ENCODE measurements at regions not wholly inside any gene's neighbourhood (a gene's known extent, or its start where the extent isn't known, plus 50 kb on each side); places are given as distances from the start of the nearest gene placed in this dataset.

DNA sequence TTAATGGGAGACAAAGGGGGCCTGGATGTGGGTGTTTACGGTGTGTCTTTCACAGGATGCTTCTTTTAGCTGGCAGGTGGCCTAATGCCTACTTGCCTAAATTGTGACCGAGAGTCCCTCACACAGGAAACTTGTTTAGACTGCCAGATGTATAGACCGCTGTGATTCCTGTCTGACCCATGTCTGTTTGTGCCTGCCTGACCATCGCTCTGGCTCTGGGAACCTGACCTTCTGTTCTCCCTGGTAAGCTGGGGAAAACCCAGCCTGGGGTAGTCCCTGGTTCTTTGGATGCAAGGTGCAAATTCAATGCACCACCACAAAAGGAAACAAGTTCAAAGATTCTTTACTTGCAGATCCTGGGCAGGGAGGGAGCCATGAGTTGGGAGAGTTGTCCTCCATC lies 68.4 kb downstream of the DMRTA2 start:
- in situ Hi-C loops (cut with MboI) (loop anchor here (25.0 kb wide), 1 partner anchor 707 kb away; no protein-coding TSS in a partner anchor), intact Hi-C loops (cut with micrococcal nuclease; ENCODE audit: unreplicated experiment) (no loop called here)
- TF ChIP-seq LARP7 (IDR thresholded peaks at IDR 0.05) (no peak), POLR2AphosphoS2 (IDR thresholded peaks at IDR 0.05; ENCODE audit: low read depth, low read length) (no peak), YBX1 (IDR thresholded peaks at IDR 0.05) (no peak), HDAC6 (IDR thresholded peaks at IDR 0.05; ENCODE audit: unreplicated experiment) (no peak), RAD51 (IDR thresholded peaks at IDR 0.05) (no peak), DPF2 (IDR thresholded peaks at IDR 0.05) (no peak)
- Histone ChIP-seq H2AFZ (ENCODE audit: control insufficient read depth, low read depth, low read length) (no peak overlapping the region), H3K79me2 (ENCODE audit: control insufficient read depth, insufficient read depth, low read length) (no peaks in the 10 kb centered on the region), H4K20me1 (ENCODE audit: control insufficient read depth, insufficient read depth) (no peaks in the 10 kb centered on the region), H3K9ac (ENCODE audit: control insufficient read depth, insufficient read depth, low read length) (no peak overlapping the region), H3K9me3 (replicated peaks; ENCODE audit: control insufficient read depth, insufficient read depth, low read length) (no peaks in the 10 kb centered on the region; the same call in 2 of the 3 replicates), H3K4me3 (no peak overlapping the region), H3K27ac (ENCODE audit: control insufficient read depth, insufficient read depth) (no peak overlapping the region), H3K27me3 (replicated peaks in 1 of 2; ENCODE audit: control insufficient read depth in 2 of 2, insufficient read depth in 2 of 2, low read length in 1 of 2) (no peaks in the 10 kb centered on the region), H3K36me3 (ENCODE audit: control insufficient read depth in 2 of 2, insufficient read depth in 2 of 2, low read length in 1 of 2) (no peaks in the 10 kb centered on the region), H3K4me2 (ENCODE audit: control insufficient read depth, insufficient read depth) (no peak overlapping the region), H3K4me1 (ENCODE audit: control insufficient read depth, insufficient read depth, low read length) (no peaks in the 10 kb centered on the region)
- no TSS peak for BruUV-seq (replicated peaks)
- 23% methylated on average over 4 of the region's 4 CpGs for WGBS (ENCODE audit: insufficient coverage, insufficient replicate concordance, low lambda C conversion rate, missing lambda C conversion rate)
- ATAC-seq (no peak), DNase-seq (ENCODE audit: low read depth, low spot score) (no peak), FAIRE-seq (no peak)
- CTCF ChIA-PET: no interaction called here
- RAD21 ChIA-PET (ENCODE audit: unreplicated experiment): no interaction called here
- SMC1A ChIA-PET (ENCODE audit: uncharacterized antibody, unreplicated experiment): no interaction called here
- POLR2A ChIA-PET: no interaction called here

DNA sequence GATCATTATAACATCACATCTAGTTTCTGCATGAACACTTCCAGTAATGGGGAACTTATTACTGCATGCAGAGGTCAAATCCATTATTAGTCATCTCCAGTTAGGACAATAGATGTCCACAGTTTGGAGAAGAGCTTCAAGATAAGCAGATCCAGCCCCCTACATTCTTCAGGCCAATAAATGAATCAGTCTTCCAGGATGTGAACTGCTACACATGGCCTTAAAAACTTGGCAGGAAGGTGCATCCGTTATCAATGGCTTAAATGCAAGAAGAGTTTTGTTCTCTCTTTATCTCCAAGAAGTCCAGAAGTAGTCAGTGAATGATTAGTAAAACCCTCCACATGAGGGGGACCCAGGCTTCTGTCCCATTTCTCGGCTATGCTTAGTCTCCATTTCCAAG lies 70.8 kb downstream of the DMRTA2 start:
- no TSS peak for BruUV-seq (replicated peaks)
- POLR2A ChIA-PET: no interaction called here
- H3K4me2 ChIP-seq (ENCODE audit: control insufficient read depth, insufficient read depth): no peak overlapping the region
- H3K79me2 ChIP-seq (ENCODE audit: control insufficient read depth, insufficient read depth, low read length): no peaks in the 10 kb centered on the region
- DNase-seq (ENCODE audit: low read depth, low spot score): no peak
- no peak overlapping the region for H3K4me3 ChIP-seq
- no peaks in the 10 kb centered on the region for H4K20me1 ChIP-seq (ENCODE audit: control insufficient read depth, insufficient read depth)
- H2AFZ ChIP-seq (ENCODE audit: control insufficient read depth, low read depth, low read length): no peak overlapping the region
- H3K9me3 ChIP-seq (replicated peaks; ENCODE audit: control insufficient read depth, insufficient read depth, low read length): no peaks in the 10 kb centered on the region; the same call in 2 of the 3 replicates
- no peak overlapping the region for H3K9ac ChIP-seq (ENCODE audit: control insufficient read depth, insufficient read depth, low read length)
- intact Hi-C loops (cut with micrococcal nuclease; ENCODE audit: unreplicated experiment) (no loop called here), in situ Hi-C loops (cut with MboI) (loop anchor here (25.0 kb wide), 1 partner anchor 710 kb away; no protein-coding TSS in a partner anchor)
- WGBS (ENCODE audit: insufficient coverage, insufficient replicate concordance, low lambda C conversion rate, missing lambda C conversion rate): 0% methylated on average over 2 of the region's 2 CpGs
- CTCF ChIA-PET: interaction anchor here (1.3 to 1.9 kb wide), 2 partner anchors 13 to 1675 kb away, joined by 3 to 5 read pairs; no protein-coding TSS in a partner anchor
- H3K27ac ChIP-seq (ENCODE audit: control insufficient read depth, insufficient read depth): no peak overlapping the region
- SMC1A ChIA-PET (ENCODE audit: uncharacterized antibody, unreplicated experiment): interaction anchor here (1.0 kb wide), 1 partner anchor 9 kb away, joined by 3 read pairs; no protein-coding TSS in a partner anchor
- H3K27me3 ChIP-seq (replicated peaks in 1 of 2; ENCODE audit: control insufficient read depth in 2 of 2, insufficient read depth in 2 of 2, low read length in 1 of 2): no peaks in the 10 kb centered on the region
- RAD21 ChIA-PET (ENCODE audit: unreplicated experiment): no interaction called here
- no peak for ATAC-seq
- no peaks in the 10 kb centered on the region for H3K36me3 ChIP-seq (ENCODE audit: control insufficient read depth in 2 of 2, insufficient read depth in 2 of 2, low read length in 1 of 2)
- H3K4me1 ChIP-seq (ENCODE audit: control insufficient read depth, insufficient read depth, low read length): no peaks in the 10 kb centered on the region
- FAIRE-seq: no peak
- TF ChIP-seq DPF2 (IDR thresholded peaks at IDR 0.05): no peak
- TF ChIP-seq ZSCAN29 (IDR thresholded peaks at IDR 0.05): no peak
- TF ChIP-seq BCL11A (IDR thresholded peaks at IDR 0.05; ENCODE audit: low read depth, low read length): no peak
- TF ChIP-seq PAX8 (IDR thresholded peaks at IDR 0.05): no peak
- TF ChIP-seq ZNF24 (IDR thresholded peaks at IDR 0.05): no peak
- no peak for TF ChIP-seq ZNF622 (IDR thresholded peaks at IDR 0.05)
- TF ChIP-seq HCFC1 (IDR thresholded peaks at IDR 0.05; ENCODE audit: low read length): no peak
- TF ChIP-seq EGR1 (IDR thresholded peaks at IDR 0.05; ENCODE audit: borderline replicate concordance in 1 of 2, low read depth in 2 of 2, low read length in 2 of 2): no peak
- no peak for TF ChIP-seq JUNB (IDR thresholded peaks at IDR 0.05)
- no peak for TF ChIP-seq NR2C2 (IDR thresholded peaks at IDR 0.05; ENCODE audit: borderline replicate concordance, control insufficient read depth, insufficient read length, low read depth)
- TF ChIP-seq BRCA1 (IDR thresholded peaks at IDR 0.05; ENCODE audit: low read depth, low read length): no peak
- TF ChIP-seq STAT1 (conservative IDR thresholded peaks at IDR 0.05): no peak
- TF ChIP-seq RB1 (IDR thresholded peaks at IDR 0.05; ENCODE audit: borderline replicate concordance): no peak
- TF ChIP-seq, protein P1, sequence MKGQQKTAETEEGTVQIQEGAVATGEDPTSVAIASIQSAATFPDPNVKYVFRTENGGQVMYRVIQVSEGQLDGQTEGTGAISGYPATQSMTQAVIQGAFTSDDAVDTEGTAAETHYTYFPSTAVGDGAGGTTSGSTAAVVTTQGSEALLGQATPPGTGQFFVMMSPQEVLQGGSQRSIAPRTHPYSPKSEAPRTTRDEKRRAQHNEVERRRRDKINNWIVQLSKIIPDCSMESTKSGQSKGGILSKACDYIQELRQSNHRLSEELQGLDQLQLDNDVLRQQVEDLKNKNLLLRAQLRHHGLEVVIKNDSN (IDR thresholded peaks at IDR 0.05; ENCODE audit: borderline replicate concordance, extremely low read length, insufficient read depth, low read depth, low read length): no peak
- TF ChIP-seq ETV6 (conservative IDR thresholded peaks at IDR 0.05 in 1 of 2, IDR thresholded peaks at IDR 0.05 in 1 of 2; ENCODE audit: borderline replicate concordance in 1 of 2, low read depth in 1 of 2): no peak
- no peak for TF ChIP-seq TBL1XR1 (IDR thresholded peaks at IDR 0.05; ENCODE audit: low read depth, low read length)
- TF ChIP-seq CHD4 (IDR thresholded peaks at IDR 0.05): no peak
- TF ChIP-seq TARDBP (IDR thresholded peaks at IDR 0.05; ENCODE audit: borderline replicate concordance): no peak

Data from GM12878 (cell line).